HG03108 (cell line): ENCODE measurements at regions not wholly inside any gene's neighbourhood (a gene's known extent, or its start where the extent isn't known, plus 50 kb on each side); places are given as distances from the start of the nearest gene placed in this dataset.

ENCODE experiments used
- ATAC-seq: cut with Tn5 transposase; IDR thresholded peaks from one replicate; pipeline ENCODE4 v1.9.1; 2021; ENCODE audit warnings: moderate library complexity; ENCODE audit not compliant: unreplicated experiment

GRCh38 chr1:93746021-93746812, 64.6 kb upstream of the BCAR3 start:
- no peak for ATAC-seq

- ATAC-seq = no peak
Observed at GRCh38 chr1:93744299-93744988, 62.8 kb upstream of the BCAR3 start.

DNA sequence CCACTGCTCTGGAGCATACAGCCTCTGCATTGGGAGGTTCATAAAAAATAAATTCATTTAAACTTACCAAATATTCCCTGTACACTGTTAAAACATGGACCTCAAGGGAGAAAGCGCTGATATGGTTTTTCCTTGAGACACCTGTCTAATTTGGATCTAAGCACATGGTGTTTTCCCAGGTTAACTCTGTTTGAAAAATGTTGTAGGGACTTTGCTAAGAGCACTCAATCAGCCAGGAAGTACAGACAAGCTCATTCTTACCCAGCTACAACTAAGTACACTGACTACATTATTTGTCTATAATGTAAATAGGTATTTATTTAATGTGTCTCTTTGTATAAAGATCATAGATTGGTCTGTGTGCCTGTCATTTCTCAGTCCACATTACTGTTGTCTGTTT, 61.8 kb upstream of the BCAR3 start:
- no peak for ATAC-seq

GRCh38 chr1:93740601-93741031, 59.0 kb upstream of the BCAR3 start:
- no peak for ATAC-seq

DNA sequence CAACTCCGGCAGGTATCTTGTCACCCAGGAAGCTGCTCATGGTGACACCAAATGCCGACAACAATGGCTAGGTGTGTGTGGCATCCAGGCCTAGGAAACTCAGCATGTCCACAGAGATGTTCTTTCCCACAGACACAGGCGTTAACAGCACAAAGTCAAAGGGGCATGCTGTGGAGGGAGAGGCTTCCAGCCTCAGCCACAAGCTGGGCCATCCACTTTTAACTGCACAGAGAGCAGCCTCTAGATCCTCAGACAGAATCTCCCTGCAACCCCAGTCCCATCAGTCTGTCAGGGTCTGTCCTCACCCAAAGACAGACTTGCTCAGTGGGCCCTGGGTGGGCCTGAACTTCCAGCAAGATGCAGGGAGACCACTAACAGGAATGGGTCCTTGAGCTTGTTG, 58.5 kb upstream of the BCAR3 start:
- ATAC-seq = no peak

GRCh38 chr1:93739472-93739871, 57.8 kb upstream of the BCAR3 start:
- no peak for ATAC-seq

DNA sequence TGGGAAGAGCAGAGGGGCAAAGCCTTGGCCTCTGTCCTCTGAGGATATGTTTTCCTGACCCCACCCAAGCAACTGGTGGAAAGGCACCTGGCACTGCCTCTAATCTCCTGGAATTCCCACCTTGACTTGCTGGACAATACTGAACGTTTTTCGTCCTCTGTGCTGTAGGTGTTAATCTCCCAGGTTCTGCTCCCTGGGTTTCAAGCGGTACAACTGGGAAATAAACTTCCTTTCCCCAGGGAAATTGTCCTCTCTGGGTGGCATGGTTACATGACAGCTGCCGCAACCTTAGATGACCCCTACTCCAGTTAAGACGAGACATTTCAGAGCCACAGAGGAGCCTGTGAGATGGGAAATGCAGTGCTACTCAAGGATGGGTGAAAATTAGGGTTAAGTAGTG, 57.3 kb upstream of the BCAR3 start:
- ATAC-seq = no peak

DNA sequence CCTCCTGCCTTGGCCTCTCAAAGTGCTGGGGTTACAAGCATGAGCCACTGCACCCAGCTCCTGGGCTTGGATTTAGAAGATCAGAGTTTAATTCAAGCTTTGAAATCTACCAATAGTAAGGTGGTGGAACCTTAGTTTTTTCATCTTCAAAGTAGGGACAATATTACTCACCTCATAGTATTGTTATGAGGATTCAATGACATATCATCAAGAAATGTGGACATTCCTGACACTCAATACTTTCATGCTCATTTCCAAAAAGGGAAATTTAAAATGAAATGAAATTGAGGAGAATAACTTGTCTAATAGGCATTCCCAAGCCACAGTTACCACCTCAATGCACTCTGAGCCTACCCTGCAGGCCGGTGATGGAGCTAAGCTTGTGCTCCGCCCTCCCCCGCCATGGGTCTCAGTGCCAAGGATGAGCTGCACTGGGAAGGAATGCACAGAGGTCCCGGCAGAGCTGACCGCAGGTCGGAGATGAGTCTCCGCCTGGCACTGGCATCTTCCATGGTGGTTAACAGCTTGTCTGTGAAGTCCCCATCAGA, 56.5 kb upstream of the BCAR3 start:
- no peak for ATAC-seq

GRCh38 chr1:93735722-93736121, 54.1 kb upstream of the BCAR3 start:
- no peak for ATAC-seq

DNA sequence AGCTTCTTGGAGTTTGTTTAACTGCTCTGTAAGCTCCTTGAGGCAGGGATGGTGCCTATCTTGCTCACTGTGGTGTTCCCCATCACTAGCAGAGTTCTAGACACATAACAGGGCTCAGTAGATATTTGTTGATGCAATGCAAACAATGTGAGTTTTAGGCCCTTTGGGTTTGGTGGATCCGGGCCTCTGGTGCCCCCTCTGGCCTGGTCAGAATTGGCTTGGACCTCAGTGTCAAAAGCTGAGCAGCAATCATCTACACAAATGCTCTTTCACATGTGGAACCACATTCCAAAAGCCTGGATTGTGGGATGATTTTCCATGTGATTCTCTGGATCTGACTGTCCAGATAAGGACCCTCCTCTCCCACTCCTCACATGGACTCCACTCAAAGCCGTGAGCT, 53.4 kb upstream of the BCAR3 start:
- no peak for ATAC-seq

GRCh38 chr1:93733340-93733739, 51.7 kb upstream of the BCAR3 start:
- no peak for ATAC-seq

- ATAC-seq = no peak
Observed at GRCh38 chr1:93732514-93732913, 50.9 kb upstream of the BCAR3 start.
